B cell (primary cell): ENCODE measurements at regions not wholly inside any gene's neighbourhood (a gene's known extent, or its start where the extent isn't known, plus 50 kb on each side); places are given as distances from the start of the nearest gene placed in this dataset.

Experiments
- ATAC-seq: fragments of 200-7000 bp; cut with Tn5 transposase; one replicate; pipeline ENCODE4 v1.10.0; 2021; ENCODE audit warnings: low read depth, mild to moderate bottlenecking, moderate number of reproducible peaks, moderate library complexity
- CTCF ChIA-PET: fragments of 350-600 bp; sonication (Branson Sonifier 250); formaldehyde crosslinking; loops from one replicate; lab custom pipeline; 2021; ENCODE audit warnings: antibody characterized with exemption, inconsistent platforms; lab: Charles Lee
- POLR2A ChIA-PET: fragments of 350-600 bp; sonication (Branson Sonifier 250); formaldehyde crosslinking; loops from one replicate; lab custom pipeline; 2021; ENCODE audit warnings: antibody characterized with exemption; lab: Charles Lee
- DNase-seq: peaks from one replicate; pipeline ENCODE4 v3.0.0; 2013
- H2AFZ ChIP-seq: 2 replicates; pipeline ENCODE4 v1.6.1; 2012; ENCODE audit warnings: mild to moderate bottlenecking, low read depth, low read length; ENCODE audit not compliant: insufficient read depth, poor library complexity, severe bottlenecking
- H3K27ac ChIP-seq, 2 donors: 1 replicate in 1 of 2; 2 replicates in 1 of 2; pipeline ENCODE4 v1.5.1; 2012 to 2013; ENCODE audit warnings: low read length in 2 of 2, mild to moderate bottlenecking in 2 of 2, moderate library complexity in 1 of 2
- H3K27me3 ChIP-seq, 4 experiments: fragments of 200-600 bp in 1 of 4; sonication (generic) in 1 of 4; replicated peaks in 1 of 4; 1 replicate in 2 of 4; 2 replicates in 2 of 4; pipeline versions ENCODE4 v1.6.1 to v1.7.0; 2013 to 2016; ENCODE audit warnings: low read length in 3 of 4, mild to moderate bottlenecking in 2 of 4, mixed read lengths in 1 of 4, moderate library complexity in 1 of 4; ENCODE audit not compliant: insufficient read depth in 4 of 4, control insufficient read depth in 3 of 4; ENCODE audit errors: control extremely low read depth in 1 of 4
- H3K36me3 ChIP-seq, 2 experiments: replicated peaks in 1 of 2; 1 replicate in 1 of 2; 2 replicates in 1 of 2; pipeline versions ENCODE4 v1.6.1 to v1.7.1; 2013; ENCODE audit warnings: low read length in 1 of 2; ENCODE audit not compliant: insufficient read depth in 2 of 2, control insufficient read depth in 1 of 2; ENCODE audit errors: control extremely low read depth in 1 of 2, extremely low read depth in 1 of 2
- H3K4me1 ChIP-seq, 2 donors: fragments of 200-600 bp in 1 of 2; sonication (generic) in 1 of 2; 1 replicate in 1 of 2; 2 replicates in 1 of 2; pipeline versions ENCODE4 v1.5.1 to v1.6.1; 2013 to 2017; ENCODE audit warnings: low read length in 2 of 2; ENCODE audit not compliant: control insufficient read depth in 2 of 2, insufficient read depth in 2 of 2
- H3K4me2 ChIP-seq: replicated peaks from 2 replicates; pipeline ENCODE3; 2012; ENCODE audit warnings: mild to moderate bottlenecking, low read depth, low read length; ENCODE audit not compliant: poor library complexity, severe bottlenecking
- H3K4me3 ChIP-seq, 5 experiments: fragments of 200-600 bp in 1 of 5; sonication (generic) in 1 of 5; 1 replicate in 3 of 5; 2 replicates in 2 of 5; pipeline versions ENCODE4 v1.5.1 to v1.7.0; 2011 to 2016; ENCODE audit warnings: low read length in 4 of 5, mild to moderate bottlenecking in 4 of 5, low read depth in 2 of 5, control low read depth in 1 of 5, moderate library complexity in 1 of 5; ENCODE audit not compliant: insufficient read depth in 1 of 5; ENCODE audit errors: control extremely low read depth in 1 of 5, extremely low read depth in 1 of 5
- H3K79me2 ChIP-seq: fragments of 200-600 bp; sonication (generic); one replicate; pipeline ENCODE4 v1.6.0; 2016; ENCODE audit warnings: low read length; ENCODE audit not compliant: control insufficient read depth, insufficient read depth
- H3K9ac ChIP-seq: fragments of 200-600 bp; sonication (generic); 2 replicates; pipeline ENCODE4 v1.6.1; 2017; ENCODE audit warnings: mild to moderate bottlenecking, low read length, moderate library complexity
- H3K9me3 ChIP-seq, 3 donors: one replicate each; pipeline versions ENCODE4 v1.6.1 to v1.7.1; 2013; ENCODE audit warnings: low read length in 2 of 3; ENCODE audit not compliant: control insufficient read depth in 2 of 3, insufficient read depth in 1 of 3; ENCODE audit errors: control extremely low read depth in 1 of 3
- H4K20me1 ChIP-seq: 2 replicates; pipeline ENCODE4 v1.6.0; 2012; ENCODE audit warnings: mild to moderate bottlenecking, low read length; ENCODE audit not compliant: insufficient read depth, control insufficient read depth, poor library complexity, severe bottlenecking
- H3K27ac Mint-ChIP-seq: one replicate; pipeline ENCODE4 v1.8.0; 2021; ENCODE audit warnings: mixed read lengths
- H3K27me3 Mint-ChIP-seq: one replicate; pipeline ENCODE4 v1.8.0; 2021; ENCODE audit warnings: mixed read lengths
- H3K4me1 Mint-ChIP-seq: one replicate; pipeline ENCODE4 v1.8.0; 2021; ENCODE audit warnings: mixed read lengths
- H3K4me3 Mint-ChIP-seq: one replicate; pipeline ENCODE4 v1.8.0; 2021; ENCODE audit warnings: mixed read lengths
- H3K9me3 Mint-ChIP-seq: one replicate; pipeline ENCODE4 v1.8.0; 2022; ENCODE audit warnings: mixed read lengths; ENCODE audit not compliant: insufficient read depth
- EZH2 ChIP-seq: IDR thresholded peaks from 2 replicates; pipeline ENCODE4 v1.6.1; 2012; ENCODE audit warnings: borderline replicate concordance, low read depth, mild to moderate bottlenecking, moderate library complexity, low read length; ENCODE audit not compliant: insufficient read depth, poor library complexity, severe bottlenecking
- WGBS: methylation state at CpG from one replicate; pipeline ENCODE4 v1.1.5; 2013; ENCODE audit warnings: missing lambda C conversion rate; ENCODE audit not compliant: insufficient coverage; 5-methylcytosine and 5-hydroxymethylcytosine counted together
- intact Hi-C: fragments of 100-400 bp; cut with micrococcal nuclease; formaldehyde crosslinking; loops from one replicate; pipeline ENCODE4 v1.10.0; 2022
- TF ChIP-seq, protein P1 (sequence below): fragments of 200-600 bp; IDR thresholded peaks from one replicate; pipeline ENCODE4 v1.8.0; 2022; ENCODE audit warnings: antibody characterized with exemption, mild to moderate bottlenecking

- ATAC-seq (no peak), DNase-seq (no peak)
- peaks cover 2% of the 10 kb centered on the region for H3K4me1 Mint-ChIP-seq
- H3K9me3 Mint-ChIP-seq, result peaks cover 6% of the 10 kb centered on the region
- Histone ChIP-seq H3K36me3 (no peaks in the 10 kb centered on the region), H3K4me1 (no peaks in the 10 kb centered on the region), H3K27ac (no peak overlapping the region), H3K27me3 (no peaks in the 10 kb centered on the region), H4K20me1 (no peaks in the 10 kb centered on the region), H3K79me2 (no peaks in the 10 kb centered on the region), H3K4me2 (no peak overlapping the region), H2AFZ (no peak overlapping the region), H3K9me3 (peaks cover 0 to 3% (median 2%) of the 10 kb centered on the region in 3 donors), H3K4me3 (no peak overlapping the region), H3K9ac (no peak overlapping the region)
- no peak overlapping the region for H3K4me3 Mint-ChIP-seq
- ChIA-PET POLR2A (no interaction called here), CTCF (no interaction called here)
- intact Hi-C loops, result no loop called here
- 27% methylated on average over 2 of the region's 5 CpGs for WGBS
- no peak overlapping the region for H3K27ac Mint-ChIP-seq
- no peaks in the 10 kb centered on the region for H3K27me3 Mint-ChIP-seq
- TF ChIP-seq EZH2, result no peak
- TF ChIP-seq, protein P1, sequence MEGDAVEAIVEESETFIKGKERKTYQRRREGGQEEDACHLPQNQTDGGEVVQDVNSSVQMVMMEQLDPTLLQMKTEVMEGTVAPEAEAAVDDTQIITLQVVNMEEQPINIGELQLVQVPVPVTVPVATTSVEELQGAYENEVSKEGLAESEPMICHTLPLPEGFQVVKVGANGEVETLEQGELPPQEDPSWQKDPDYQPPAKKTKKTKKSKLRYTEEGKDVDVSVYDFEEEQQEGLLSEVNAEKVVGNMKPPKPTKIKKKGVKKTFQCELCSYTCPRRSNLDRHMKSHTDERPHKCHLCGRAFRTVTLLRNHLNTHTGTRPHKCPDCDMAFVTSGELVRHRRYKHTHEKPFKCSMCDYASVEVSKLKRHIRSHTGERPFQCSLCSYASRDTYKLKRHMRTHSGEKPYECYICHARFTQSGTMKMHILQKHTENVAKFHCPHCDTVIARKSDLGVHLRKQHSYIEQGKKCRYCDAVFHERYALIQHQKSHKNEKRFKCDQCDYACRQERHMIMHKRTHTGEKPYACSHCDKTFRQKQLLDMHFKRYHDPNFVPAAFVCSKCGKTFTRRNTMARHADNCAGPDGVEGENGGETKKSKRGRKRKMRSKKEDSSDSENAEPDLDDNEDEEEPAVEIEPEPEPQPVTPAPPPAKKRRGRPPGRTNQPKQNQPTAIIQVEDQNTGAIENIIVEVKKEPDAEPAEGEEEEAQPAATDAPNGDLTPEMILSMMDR, result no peak
These were observed 304.4 kb upstream of the TGFBR2 start for GRCh38 chr3:30302027-30302426.

DNA sequence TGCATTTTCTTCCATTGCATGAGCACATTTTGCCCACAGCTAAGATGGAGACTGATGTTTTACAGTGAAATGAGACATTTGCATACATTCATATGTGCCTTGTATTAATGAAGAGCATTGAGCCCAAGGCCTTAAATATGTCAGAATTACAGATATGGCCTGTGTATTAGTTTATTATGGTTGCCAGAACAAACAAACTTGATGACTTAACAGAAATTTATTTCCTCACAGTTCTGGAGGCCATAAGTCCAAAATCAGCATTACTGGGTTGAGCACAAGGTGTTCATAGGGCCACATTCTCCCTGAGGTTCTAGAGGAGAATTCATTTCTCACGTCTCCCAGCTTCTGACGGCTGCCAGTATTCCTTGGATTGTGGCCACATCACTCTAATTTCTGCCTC, 302.6 kb upstream of the TGFBR2 start:
- H3K27ac ChIP-seq, result no peak overlapping the region
- Mint-ChIP-seq H3K4me1 (no peaks in the 10 kb centered on the region), H3K4me3 (no peak overlapping the region), H3K27me3 (no peaks in the 10 kb centered on the region), H3K9me3 (peaks cover 6% of the 10 kb centered on the region), H3K27ac (no peak overlapping the region)
- no peak overlapping the region for H3K9ac ChIP-seq
- ChIA-PET POLR2A (no interaction called here), CTCF (no interaction called here)
- H3K79me2 ChIP-seq, result no peaks in the 10 kb centered on the region
- no peaks in the 10 kb centered on the region for H3K4me1 ChIP-seq
- TF ChIP-seq, protein P1, result no peak
- TF ChIP-seq EZH2, result no peak
- ATAC-seq (no peak), DNase-seq (no peak)
- no peak overlapping the region for H3K4me3 ChIP-seq
- H3K36me3 ChIP-seq, result no peaks in the 10 kb centered on the region
- H3K4me2 ChIP-seq, result no peak overlapping the region
- H4K20me1 ChIP-seq, result no peaks in the 10 kb centered on the region
- WGBS, result 100% methylated on average over 1 of the region's 2 CpGs
- H2AFZ ChIP-seq, result no peak overlapping the region
- peaks cover 0 to 3% (median 2%) of the 10 kb centered on the region in 3 donors for H3K9me3 ChIP-seq
- intact Hi-C loops, result no loop called here
- no peaks in the 10 kb centered on the region for H3K27me3 ChIP-seq
